HG03342 (cell line): ENCODE measurements at regions not wholly inside any gene's neighbourhood (a gene's known extent, or its start where the extent isn't known, plus 50 kb on each side); places are given as distances from the start of the nearest gene placed in this dataset.

Experiments
- ATAC-seq: cut with Tn5 transposase; IDR thresholded peaks from one replicate; pipeline ENCODE4 v1.9.1; 2021; ENCODE audit warnings: mild to moderate bottlenecking, moderate library complexity; ENCODE audit not compliant: unreplicated experiment

GRCh38 chr1:14180738-14181137 is 417.7 kb upstream of the KAZN start:
- ATAC-seq = no peak

GRCh38 chr1:14181191-14181795 is 417.2 kb upstream of the KAZN start:
- no peak for ATAC-seq

GRCh38 chr1:14182856-14183255 is 415.6 kb upstream of the KAZN start:
- no peak for ATAC-seq

- no peak for ATAC-seq
These were observed 415.2 kb upstream of the KAZN start for GRCh38 chr1:14183329-14183728.

- ATAC-seq = no peak
These were observed 414.0 kb upstream of the KAZN start for GRCh38 chr1:14184454-14184853.

GRCh38 chr1:14189381-14189780 is 409.1 kb upstream of the KAZN start:
- ATAC-seq = no peak

GRCh38 chr1:14190508-14190907 is 408.0 kb upstream of the KAZN start:
- ATAC-seq = no peak

- ATAC-seq = no peak
These were observed 404.0 kb upstream of the KAZN start for GRCh38 chr1:14194511-14194910.

GRCh38 chr1:14205066-14205465 is 393.4 kb upstream of the KAZN start:
- no peak for ATAC-seq

GRCh38 chr1:14215151-14215550 is 383.3 kb upstream of the KAZN start:
- ATAC-seq = no peak

- ATAC-seq = no peak
These were observed 381.1 kb upstream of the KAZN start for GRCh38 chr1:14217384-14217783.

- no peak for ATAC-seq
These were observed 378.2 kb upstream of the KAZN start for GRCh38 chr1:14220324-14220723.

GRCh38 chr1:14220811-14221210 is 377.7 kb upstream of the KAZN start:
- ATAC-seq = no peak

- ATAC-seq = no peak
These were observed 376.4 kb upstream of the KAZN start for GRCh38 chr1:14222086-14222485.

GRCh38 chr1:14228677-14229076 is 369.8 kb upstream of the KAZN start:
- ATAC-seq = no peak

GRCh38 chr1:14233510-14233909 is 365.0 kb upstream of the KAZN start:
- no peak for ATAC-seq

GRCh38 chr1:14236097-14236496 is 362.4 kb upstream of the KAZN start:
- ATAC-seq = no peak

- ATAC-seq = no peak
These were observed 359.8 kb upstream of the KAZN start for GRCh38 chr1:14238472-14239307.

GRCh38 chr1:14240265-14240664 is 358.2 kb upstream of the KAZN start:
- ATAC-seq = no peak

- no peak for ATAC-seq
These were observed 356.4 kb upstream of the KAZN start for GRCh38 chr1:14242123-14242522.

GRCh38 chr1:14242870-14243269 is 355.6 kb upstream of the KAZN start:
- ATAC-seq = no peak

- ATAC-seq = no peak
These were observed 352.5 kb upstream of the KAZN start for GRCh38 chr1:14245954-14246353.

GRCh38 chr1:14246471-14246870 is 352.0 kb upstream of the KAZN start:
- ATAC-seq = no peak
